AG10803 (cell line): ENCODE measurements at regions not wholly inside any gene's neighbourhood (a gene's known extent, or its start where the extent isn't known, plus 50 kb on each side); places are given as distances from the start of the nearest gene placed in this dataset.

Source experiments
- DNase-seq: peaks from one replicate; pipeline ENCODE4 v3.0.0; 2010; ENCODE audit warnings: low read depth
- H3K4me3 ChIP-seq: 2 replicates; pipeline ENCODE4 v1.5.1; 2011; ENCODE audit warnings: mild to moderate bottlenecking, low read length, control low read depth
- CTCF ChIP-seq: conservative IDR thresholded peaks from 2 replicates; pipeline ENCODE4 v1.5.1; 2011; ENCODE audit warnings: mild to moderate bottlenecking, low read length, control low read depth, inconsistent platforms

- H3K4me3 ChIP-seq: no peak overlapping the region
- DNase-seq: no peak
- TF ChIP-seq CTCF: no peak
These were observed 469.4 kb downstream of the RASEF start for GRCh38 chr9:82593501-82593900.

- TF ChIP-seq CTCF: no peak
- H3K4me3 ChIP-seq: no peak overlapping the region
- no peak for DNase-seq
These were observed 465.4 kb downstream of the RASEF start for GRCh38 chr9:82597241-82598203.

GRCh38 chr9:82598241-82599039 lies 464.5 kb downstream of the RASEF start:
- no peak for DNase-seq

GRCh38 chr9:82599336-82599949 lies 463.5 kb downstream of the RASEF start:
- TF ChIP-seq CTCF: no peak
- DNase-seq: no peak
- no peak overlapping the region for H3K4me3 ChIP-seq

More at GRCh38 chr9:82598241-82599039, 464.5 kb downstream of the RASEF start:
- H3K4me3 ChIP-seq: no peak overlapping the region
- TF ChIP-seq CTCF: no peak

- no peak for DNase-seq
- no peak overlapping the region for H3K4me3 ChIP-seq
- no peak for TF ChIP-seq CTCF
These were observed 462.2 kb downstream of the RASEF start for GRCh38 chr9:82600536-82601292.

GRCh38 chr9:82601293-82601771 lies 461.6 kb downstream of the RASEF start:
- no peak overlapping the region for H3K4me3 ChIP-seq
- TF ChIP-seq CTCF: no peak
- peak; percentile 35 for DNase-seq
